ENCODE measurements at regions not wholly inside any gene's neighbourhood (a gene's known extent, or its start where the extent isn't known, plus 50 kb on each side); places are given as distances from the start of the nearest gene placed in this dataset.

DNA sequence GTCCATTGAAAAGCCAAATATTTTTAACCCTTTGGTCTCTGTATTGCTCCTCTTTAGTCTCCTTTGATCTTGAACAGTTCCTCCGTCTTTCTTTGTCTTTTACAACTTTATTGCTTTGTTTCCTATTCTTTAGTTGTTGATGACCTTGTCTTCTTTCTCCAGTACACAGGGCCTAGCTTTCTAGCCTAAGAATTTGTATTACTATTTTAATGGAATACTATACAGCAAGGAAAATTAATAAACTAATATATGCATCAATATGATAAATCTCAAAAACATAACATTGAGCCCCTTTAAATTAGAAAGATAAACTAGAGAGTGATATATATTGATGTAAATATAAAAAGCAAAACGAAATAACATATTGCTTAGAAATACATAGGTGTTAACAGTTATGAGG lies 88.7 kb downstream of the NR1D2 start:
- H3K4me3 ChIP-seq, result no peak overlapping the region
- DNase-seq (ENCODE audit: extremely low spot score), result no peak
- H3K27me3 ChIP-seq, result no peaks in the 10 kb centered on the region
- TF ChIP-seq POLR2A (IDR thresholded peaks at IDR 0.05; ENCODE audit: low read depth), result no peak
- WGBS, result 86% methylated on average over 2 of the region's 2 CpGs
- peaks cover 0 to 10% (median 7%) of the 10 kb centered on the region in 4 donors for H3K4me1 ChIP-seq
- no peaks in the 10 kb centered on the region for H3K36me3 ChIP-seq
- H3K27ac ChIP-seq (replicated peaks in 1 of 4), result no peak overlapping the region
- H3K9me3 ChIP-seq, result no peaks in the 10 kb centered on the region
- intact Hi-C loops (cut with DNase I), result no loop called here

DNA sequence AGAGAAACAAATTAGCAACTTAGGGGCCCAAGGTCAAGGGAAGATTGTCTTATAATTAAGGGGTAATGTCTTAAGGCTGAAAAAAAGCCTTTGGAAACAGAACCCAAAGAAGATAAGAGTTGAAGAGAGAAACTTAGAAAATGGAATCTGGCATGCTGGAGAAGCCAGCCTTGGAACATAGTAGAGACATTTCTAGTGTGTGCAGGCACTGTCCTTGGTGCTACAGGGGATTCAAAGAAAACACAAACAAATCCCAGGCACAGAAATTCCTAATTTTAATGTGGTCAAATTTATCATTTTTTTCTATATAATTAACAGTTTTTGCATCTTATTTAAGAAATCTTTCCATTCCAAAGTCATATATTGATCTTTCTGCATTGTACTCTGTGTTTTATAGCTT lies 89.4 kb downstream of the NR1D2 start:
- DNase-seq (ENCODE audit: extremely low spot score), result no peak
- no peaks in the 10 kb centered on the region for H3K9me3 ChIP-seq
- H3K27ac ChIP-seq (replicated peaks in 1 of 4), result no peak overlapping the region
- H3K36me3 ChIP-seq, result no peaks in the 10 kb centered on the region
- TF ChIP-seq EP300 (IDR thresholded peaks at IDR 0.05), result no peak
- TF ChIP-seq POLR2A (IDR thresholded peaks at IDR 0.05; ENCODE audit: low read depth), result no peak
- TF ChIP-seq, protein P1, sequence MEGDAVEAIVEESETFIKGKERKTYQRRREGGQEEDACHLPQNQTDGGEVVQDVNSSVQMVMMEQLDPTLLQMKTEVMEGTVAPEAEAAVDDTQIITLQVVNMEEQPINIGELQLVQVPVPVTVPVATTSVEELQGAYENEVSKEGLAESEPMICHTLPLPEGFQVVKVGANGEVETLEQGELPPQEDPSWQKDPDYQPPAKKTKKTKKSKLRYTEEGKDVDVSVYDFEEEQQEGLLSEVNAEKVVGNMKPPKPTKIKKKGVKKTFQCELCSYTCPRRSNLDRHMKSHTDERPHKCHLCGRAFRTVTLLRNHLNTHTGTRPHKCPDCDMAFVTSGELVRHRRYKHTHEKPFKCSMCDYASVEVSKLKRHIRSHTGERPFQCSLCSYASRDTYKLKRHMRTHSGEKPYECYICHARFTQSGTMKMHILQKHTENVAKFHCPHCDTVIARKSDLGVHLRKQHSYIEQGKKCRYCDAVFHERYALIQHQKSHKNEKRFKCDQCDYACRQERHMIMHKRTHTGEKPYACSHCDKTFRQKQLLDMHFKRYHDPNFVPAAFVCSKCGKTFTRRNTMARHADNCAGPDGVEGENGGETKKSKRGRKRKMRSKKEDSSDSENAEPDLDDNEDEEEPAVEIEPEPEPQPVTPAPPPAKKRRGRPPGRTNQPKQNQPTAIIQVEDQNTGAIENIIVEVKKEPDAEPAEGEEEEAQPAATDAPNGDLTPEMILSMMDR (IDR thresholded peaks at IDR 0.05), result no peak
- no peak for TF ChIP-seq POLR2AphosphoS5 (IDR thresholded peaks at IDR 0.05)
- intact Hi-C loops (cut with DNase I), result no loop called here
- H3K27me3 ChIP-seq, result no peaks in the 10 kb centered on the region
- H3K4me1 ChIP-seq, result peaks cover 0 to 5% (median 1%) of the 10 kb centered on the region in 4 donors
- H3K4me3 ChIP-seq, result no peak overlapping the region

DNA sequence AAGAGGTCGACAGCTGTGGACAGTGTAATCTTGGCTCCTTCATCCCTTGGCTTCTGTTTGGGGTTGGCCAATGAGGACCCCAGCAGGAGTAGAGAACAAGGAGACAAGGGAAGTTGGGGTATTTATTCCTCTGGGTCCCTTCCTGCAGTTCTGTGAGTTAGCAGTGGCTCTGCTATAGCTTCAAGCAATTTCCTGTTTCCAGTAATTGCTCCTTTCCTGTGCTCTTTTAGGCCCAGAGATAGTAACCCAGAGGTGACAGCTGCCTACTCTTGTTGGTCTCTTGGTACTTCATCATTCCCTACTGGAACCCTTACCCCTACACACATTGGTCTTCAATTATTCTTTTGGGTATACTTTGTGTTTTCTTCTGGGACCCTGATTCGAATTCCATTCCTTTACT lies 92.9 kb downstream of the NR1D2 start:
- WGBS, result 91% methylated on average over 2 of the region's 2 CpGs
- H3K4me1 ChIP-seq, result peaks cover 7 to 16% (median 15%) of the 10 kb centered on the region in 4 donors
- no peak for DNase-seq (ENCODE audit: extremely low spot score)
- no peaks in the 10 kb centered on the region for H3K9me3 ChIP-seq
- no peak for TF ChIP-seq POLR2AphosphoS5 (IDR thresholded peaks at IDR 0.05)
- TF ChIP-seq POLR2A (IDR thresholded peaks at IDR 0.05; ENCODE audit: low read depth), result no peak
- TF ChIP-seq, protein P1 (IDR thresholded peaks at IDR 0.05), result no peak
- no peak for TF ChIP-seq EP300 (IDR thresholded peaks at IDR 0.05)
- intact Hi-C loops (cut with DNase I), result no loop called here
- H3K36me3 ChIP-seq, result no peaks in the 10 kb centered on the region
- no peaks in the 10 kb centered on the region for H3K27me3 ChIP-seq
- H3K27ac ChIP-seq (replicated peaks in 1 of 4), result no peak overlapping the region
- H3K4me3 ChIP-seq, result no peak overlapping the region

DNA sequence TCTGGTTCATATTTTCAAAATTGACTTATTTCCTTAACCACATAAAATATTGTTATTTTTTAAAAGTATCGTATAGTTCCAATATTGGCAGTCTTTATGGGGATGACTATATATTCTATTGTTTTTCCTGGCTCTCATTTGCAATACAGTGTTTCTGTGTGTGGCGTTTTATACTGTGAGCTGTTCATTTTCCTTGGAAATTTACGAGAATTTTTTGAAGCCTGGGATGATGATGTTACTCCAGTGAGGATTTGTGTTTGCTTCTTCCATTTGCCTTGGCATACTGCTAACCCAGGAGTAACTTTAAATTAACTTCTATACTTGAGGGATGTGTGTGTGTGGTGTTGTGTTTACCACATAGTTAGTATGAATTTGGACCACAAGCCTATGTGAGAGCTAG lies 95.2 kb downstream of the NR1D2 start:
- intact Hi-C loops (cut with DNase I), result no loop called here
- no peak for DNase-seq (ENCODE audit: extremely low spot score)
- Histone ChIP-seq H3K9me3 (no peaks in the 10 kb centered on the region), H3K36me3 (no peaks in the 10 kb centered on the region), H3K4me1 (peaks cover 10 to 33% (median 26%) of the 10 kb centered on the region in 4 donors), H3K27ac (replicated peaks in 1 of 4) (no peak overlapping the region), H3K27me3 (no peaks in the 10 kb centered on the region), H3K4me3 (no peak overlapping the region)
- WGBS, result 93% methylated on average over 3 of the region's 3 CpGs
- TF ChIP-seq, protein P1 (IDR thresholded peaks at IDR 0.05), result no peak
- TF ChIP-seq POLR2A (IDR thresholded peaks at IDR 0.05; ENCODE audit: low read depth), result no peak
- TF ChIP-seq POLR2AphosphoS5 (IDR thresholded peaks at IDR 0.05), result no peak

DNA sequence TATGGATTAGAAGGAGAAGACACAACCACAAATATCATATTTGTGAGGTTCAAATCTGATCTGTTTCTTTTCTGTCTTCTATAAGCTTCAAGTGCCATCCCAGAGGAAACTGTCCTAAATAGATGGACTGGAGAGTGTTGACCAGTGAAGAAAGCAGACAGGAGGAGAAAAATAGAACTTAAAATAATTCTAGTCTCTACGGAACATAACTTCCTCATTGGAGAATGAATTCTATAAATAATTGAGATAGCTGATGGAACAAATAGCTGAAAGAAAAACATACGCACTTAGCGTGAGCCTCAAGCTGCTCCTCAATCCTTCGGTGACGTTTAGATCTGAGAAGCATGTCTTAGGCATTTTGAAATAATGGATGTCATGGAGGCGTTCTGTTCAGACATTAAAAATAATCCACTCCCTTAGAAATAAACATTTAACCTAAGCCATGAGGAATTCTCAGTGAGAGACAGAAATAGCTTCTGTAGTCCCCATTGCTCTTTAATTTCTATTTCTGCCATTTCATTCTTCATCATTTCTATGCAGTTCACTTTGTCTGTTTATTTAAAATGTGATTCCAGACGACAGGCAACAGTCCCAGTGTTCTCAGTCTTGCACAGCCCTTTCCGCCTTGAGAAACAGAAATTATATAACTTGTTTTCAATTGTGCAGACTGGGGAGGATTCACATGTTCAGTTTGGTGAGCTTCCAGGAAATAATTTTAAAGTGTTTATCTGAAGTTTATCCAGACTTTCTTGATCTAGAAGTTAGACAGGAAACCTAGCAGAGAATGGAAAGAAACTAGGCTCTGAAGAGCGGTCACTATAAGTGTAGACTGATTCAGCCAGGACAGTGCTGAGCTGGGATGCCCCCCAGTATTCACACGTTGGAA lies 97.3 kb downstream of the NR1D2 start:
- Histone ChIP-seq H3K4me1 (peaks cover 10 to 37% (median 26%) of the 10 kb centered on the region in 4 donors), H3K9me3 (no peaks in the 10 kb centered on the region), H3K4me3 (peak overlapping the region; percentile 2 to 38 (median 26)), H3K36me3 (no peaks in the 10 kb centered on the region), H3K27ac (replicated peaks in 1 of 4) (peak overlapping the region; percentile 79 to 87 (median 86)), H3K27me3 (no peaks in the 10 kb centered on the region)
- intact Hi-C loops (cut with DNase I), result no loop called here
- DNase-seq (ENCODE audit: extremely low spot score), result no peak
- TF ChIP-seq POLR2AphosphoS5 (IDR thresholded peaks at IDR 0.05), result peak; percentile 63 to 67
- TF ChIP-seq EP300 (IDR thresholded peaks at IDR 0.05), result peak; percentile 49
- no peak for TF ChIP-seq POLR2A (IDR thresholded peaks at IDR 0.05; ENCODE audit: low read depth)
- TF ChIP-seq, protein P1 (IDR thresholded peaks at IDR 0.05), result no peak
- WGBS, result 19% methylated on average over 10 of the region's 10 CpGs
